Hepatocyte (in vitro differentiated cells): ENCODE measurements at regions not wholly inside any gene's neighbourhood (a gene's known extent, or its start where the extent isn't known, plus 50 kb on each side); places are given as distances from the start of the nearest gene placed in this dataset.

Source experiments
- DNase-seq: peaks from one replicate; pipeline ENCODE4 v3.0.0-alpha.2; 2016; ENCODE audit warnings: low spot score
- H2AFZ ChIP-seq: fragments of 200-600 bp; sonication (generic); 2 replicates; pipeline ENCODE4 v1.6.0; 2016; ENCODE audit warnings: antibody characterized with exemption, mild to moderate bottlenecking
- H3K27ac ChIP-seq: fragments of 200-600 bp; sonication (generic); 2 replicates; pipeline ENCODE4 v1.5.1; 2016; ENCODE audit warnings: mild to moderate bottlenecking
- H3K27me3 ChIP-seq: fragments of 200-600 bp; sonication (generic); 2 replicates; pipeline ENCODE4 v1.6.1; 2016
- H3K36me3 ChIP-seq: fragments of 200-600 bp; sonication (generic); replicated peaks from 2 replicates; pipeline ENCODE4 v1.5.1; 2016; ENCODE audit warnings: low read depth; ENCODE audit not compliant: insufficient read depth
- H3K4me1 ChIP-seq: fragments of 200-600 bp; sonication (generic); 2 replicates; pipeline ENCODE4 v1.5.1; 2016; ENCODE audit warnings: mild to moderate bottlenecking, moderate library complexity; ENCODE audit not compliant: insufficient read depth
- H3K4me2 ChIP-seq: fragments of 200-600 bp; sonication (generic); 2 replicates; pipeline ENCODE4 v1.6.0; 2016
- H3K4me3 ChIP-seq: fragments of 200-600 bp; sonication (generic); 2 replicates; pipeline ENCODE4 v1.5.1; 2016; ENCODE audit warnings: mild to moderate bottlenecking
- H3K79me2 ChIP-seq: fragments of 200-600 bp; sonication (generic); 2 replicates; pipeline ENCODE4 v1.6.0; 2017; ENCODE audit warnings: mild to moderate bottlenecking
- H3K9me2 ChIP-seq: fragments of 200-600 bp; sonication (generic); replicated peaks from 2 replicates; pipeline ENCODE4 v1.6.0; 2017; ENCODE audit warnings: mild to moderate bottlenecking; ENCODE audit not compliant: insufficient read depth
- H3K9me3 ChIP-seq: fragments of 200-600 bp; sonication (generic); 2 replicates; pipeline ENCODE4 v1.5.1; 2016; ENCODE audit warnings: low read depth, mild to moderate bottlenecking
- H4K20me1 ChIP-seq: fragments of 200-600 bp; sonication (generic); 2 replicates; pipeline ENCODE4 v1.6.0; 2016; ENCODE audit warnings: mild to moderate bottlenecking; ENCODE audit not compliant: insufficient read depth, poor library complexity, severe bottlenecking
- CTCF ChIP-seq: fragments of 200-600 bp; sonication (generic); IDR thresholded peaks from 2 replicates; pipeline ENCODE4 v1.5.1; 2016; ENCODE audit warnings: antibody characterized with exemption, mild to moderate bottlenecking; ENCODE audit not compliant: poor library complexity
- EZH2 ChIP-seq: fragments of 200-600 bp; sonication (generic); IDR thresholded peaks from 2 replicates; pipeline ENCODE4 v1.6.1; 2016; ENCODE audit warnings: antibody characterized with exemption, mild to moderate bottlenecking, borderline replicate concordance
- EZH2phosphoT487 ChIP-seq: fragments of 200-600 bp; sonication (generic); IDR thresholded peaks from one replicate; pipeline ENCODE4 v1.6.1; 2018; ENCODE audit warnings: antibody characterized with exemption, mild to moderate bottlenecking, low read depth, moderate library complexity; ENCODE audit not compliant: unreplicated experiment, severe bottlenecking
- whole genome bisulfite sequencing: methylation state at CpG from one replicate; pipeline ENCODE4 v1.1.6; 2016; ENCODE audit warnings: low lambda C conversion rate; ENCODE audit errors: missing lambda C conversion rate; 5-methylcytosine and 5-hydroxymethylcytosine counted together

GRCh38 chr1:242826701-242827336 lies 302.3 kb upstream of the PLD5 start:
- no peak overlapping the region for H3K4me2 ChIP-seq
- no peaks in the 10 kb centered on the region for H3K9me3 ChIP-seq
- H3K36me3 ChIP-seq, result no peaks in the 10 kb centered on the region
- no peaks in the 10 kb centered on the region for H3K9me2 ChIP-seq
- no peak for DNase-seq
- no peak overlapping the region for H2AFZ ChIP-seq
- no peaks in the 10 kb centered on the region for H3K79me2 ChIP-seq
- 42% methylated on average over 6 of the region's 6 CpGs for WGBS
- no peaks in the 10 kb centered on the region for H4K20me1 ChIP-seq
- H3K27ac ChIP-seq, result no peak overlapping the region
- H3K27me3 ChIP-seq, result no peaks in the 10 kb centered on the region
- TF ChIP-seq EZH2, result no peak
- no peak for TF ChIP-seq EZH2phosphoT487
- no peak for TF ChIP-seq CTCF
- H3K4me1 ChIP-seq, result no peaks in the 10 kb centered on the region
- no peak overlapping the region for H3K4me3 ChIP-seq

DNA sequence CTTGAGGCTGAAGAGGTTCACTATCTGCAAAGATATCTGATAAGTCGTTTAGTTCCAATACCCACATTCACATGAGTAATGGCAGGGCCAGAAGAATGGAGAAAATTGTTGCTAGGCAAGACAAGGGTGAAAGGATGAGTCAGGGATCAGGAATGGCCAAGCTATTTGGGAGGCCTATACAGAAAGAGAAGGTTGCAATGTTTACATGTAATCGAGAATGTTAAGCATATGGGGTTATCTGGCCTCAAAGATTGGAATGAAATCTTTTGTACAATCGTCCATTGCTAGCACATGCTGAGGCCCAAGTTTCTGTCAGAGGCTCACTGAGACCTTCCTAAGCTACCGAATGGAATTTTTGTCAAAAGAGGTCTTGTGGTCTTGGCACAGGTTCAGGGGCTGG lies 299.9 kb upstream of the PLD5 start:
- 31% methylated on average over 4 of the region's 4 CpGs for WGBS
- Histone ChIP-seq H3K4me3 (no peak overlapping the region), H3K79me2 (no peaks in the 10 kb centered on the region), H3K27ac (peak overlapping the region; percentile 28), H3K27me3 (no peaks in the 10 kb centered on the region), H4K20me1 (no peaks in the 10 kb centered on the region), H3K36me3 (no peaks in the 10 kb centered on the region), H3K9me2 (no peaks in the 10 kb centered on the region), H3K4me2 (no peak overlapping the region), H3K9me3 (no peaks in the 10 kb centered on the region), H2AFZ (no peak overlapping the region), H3K4me1 (no peaks in the 10 kb centered on the region)
- peak; percentile 17 for DNase-seq
- TF ChIP-seq EZH2 (no peak), EZH2phosphoT487 (no peak), CTCF (no peak)

DNA sequence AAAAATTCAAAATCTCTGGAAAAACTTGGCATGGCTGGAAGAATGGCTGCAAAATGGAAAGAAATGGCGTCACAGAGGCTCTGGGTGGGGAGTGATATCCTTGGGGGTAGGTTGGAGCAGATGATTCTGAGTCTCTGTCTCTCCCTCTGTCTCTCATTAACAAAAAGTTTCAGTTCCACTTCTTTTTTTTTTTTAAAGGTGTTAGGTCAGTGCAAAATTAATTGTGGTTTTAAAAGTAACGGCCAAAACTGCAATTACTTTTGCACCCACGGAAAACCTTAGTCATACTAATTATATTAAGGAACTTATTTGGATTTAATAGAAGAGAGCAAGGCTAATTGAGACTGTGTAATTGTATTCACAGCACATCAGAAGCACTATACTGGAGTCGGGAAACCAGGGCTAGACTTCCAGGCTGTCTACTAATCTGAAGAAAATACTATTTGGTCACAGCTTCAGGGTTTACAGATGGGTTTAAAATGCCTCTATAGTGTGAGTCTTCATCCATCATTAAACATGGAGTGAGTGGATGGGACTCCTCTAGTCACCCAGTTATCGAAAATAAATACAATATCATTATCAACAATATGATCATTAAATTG lies 289.1 kb upstream of the PLD5 start:
- Histone ChIP-seq H3K4me3 (no peak overlapping the region), H3K9me3 (no peaks in the 10 kb centered on the region)
- WGBS, result 86% methylated on average over 5 of the region's 5 CpGs

More for the DNA sequence above, 289.1 kb upstream of the PLD5 start:
- Histone ChIP-seq H2AFZ (no peak overlapping the region), H3K79me2 (no peaks in the 10 kb centered on the region), H3K4me1 (no peaks in the 10 kb centered on the region), H3K36me3 (no peaks in the 10 kb centered on the region), H3K9me2 (no peaks in the 10 kb centered on the region), H4K20me1 (no peaks in the 10 kb centered on the region), H3K27me3 (no peaks in the 10 kb centered on the region), H3K27ac (no peak overlapping the region), H3K4me2 (no peak overlapping the region)
- TF ChIP-seq CTCF (no peak), EZH2 (no peak), EZH2phosphoT487 (no peak)
- DNase-seq, result no peak
